ENCODE measurements at regions not wholly inside any gene's neighbourhood (a gene's known extent, or its start where the extent isn't known, plus 50 kb on each side); places are given as distances from the start of the nearest gene placed in this dataset.

- no peak for DNase-seq
These were observed 128.2 kb upstream of the SEMA6A start for GRCh38 chr5:116702776-116703175.

GRCh38 chr5:116699332-116699731, 124.7 kb upstream of the SEMA6A start:
- DNase-seq, result no peak

DNA sequence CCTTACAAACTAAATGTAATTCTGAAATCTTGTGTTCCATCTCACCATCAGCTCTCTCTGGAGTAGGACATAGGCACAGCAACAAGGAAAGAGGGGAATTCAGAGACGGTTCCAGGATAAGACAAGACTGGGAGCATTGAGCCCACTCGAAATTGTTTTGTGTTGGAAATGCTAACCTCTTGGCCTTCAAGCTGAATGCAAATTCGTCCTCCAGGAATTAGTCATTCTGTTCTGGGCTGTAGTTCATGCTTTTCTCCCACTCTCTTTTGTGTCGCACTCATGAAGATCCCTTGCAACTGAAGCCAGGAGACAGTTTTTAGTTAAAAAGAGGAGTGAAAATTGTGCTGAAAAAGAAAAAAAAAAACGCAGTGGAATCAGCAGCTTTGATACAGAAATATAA, 121.7 kb upstream of the SEMA6A start:
- no peak for DNase-seq

DNA sequence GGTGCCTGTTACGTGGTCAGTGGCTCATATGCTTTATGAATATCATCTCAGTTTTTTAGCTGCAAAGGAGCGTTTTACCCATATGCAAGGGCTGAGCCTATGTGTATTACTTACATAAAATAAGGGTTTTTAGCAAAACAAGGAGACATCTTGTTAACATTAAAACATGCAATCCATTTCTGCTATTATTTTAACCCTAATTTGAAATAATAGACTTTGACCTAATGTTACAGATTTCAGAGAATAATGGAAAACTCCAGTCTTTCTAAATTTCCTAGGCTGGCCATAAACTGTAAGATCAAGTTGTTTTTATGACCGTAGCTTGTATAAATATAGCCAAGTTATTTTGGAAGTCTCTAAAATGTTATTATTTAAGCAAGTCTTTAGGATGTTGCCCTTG, 121.1 kb upstream of the SEMA6A start:
- DNase-seq, result no peak

GRCh38 chr5:116686438-116686837, 111.8 kb upstream of the SEMA6A start:
- DNase-seq, result no peak

GRCh38 chr5:116685931-116686330, 111.3 kb upstream of the SEMA6A start:
- DNase-seq, result no peak

DNA sequence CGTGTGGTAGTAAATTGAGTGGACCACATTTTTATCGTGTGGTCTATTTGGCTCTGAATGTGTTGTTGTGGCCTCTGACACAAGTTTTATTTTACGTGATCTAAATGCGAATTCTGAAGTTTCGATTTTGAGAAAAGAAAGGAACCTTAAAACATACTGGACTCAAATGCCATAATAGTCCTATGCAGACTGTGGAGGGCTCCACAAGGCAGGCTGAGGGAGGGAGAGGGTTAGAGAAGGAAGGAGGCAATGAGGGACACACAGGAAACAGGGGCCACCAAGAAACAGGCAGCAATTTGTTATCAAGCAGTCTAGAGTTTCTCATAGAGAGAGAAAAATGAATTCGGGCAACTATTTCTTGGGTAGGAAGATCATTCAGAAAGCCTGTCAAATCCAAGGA, 110.4 kb upstream of the SEMA6A start:
- no peak for DNase-seq

GRCh38 chr5:116681334-116682013, 106.9 kb upstream of the SEMA6A start:
- no peak for DNase-seq

GRCh38 chr5:116675626-116675910, 100.9 kb upstream of the SEMA6A start:
- DNase-seq, result no peak

DNA sequence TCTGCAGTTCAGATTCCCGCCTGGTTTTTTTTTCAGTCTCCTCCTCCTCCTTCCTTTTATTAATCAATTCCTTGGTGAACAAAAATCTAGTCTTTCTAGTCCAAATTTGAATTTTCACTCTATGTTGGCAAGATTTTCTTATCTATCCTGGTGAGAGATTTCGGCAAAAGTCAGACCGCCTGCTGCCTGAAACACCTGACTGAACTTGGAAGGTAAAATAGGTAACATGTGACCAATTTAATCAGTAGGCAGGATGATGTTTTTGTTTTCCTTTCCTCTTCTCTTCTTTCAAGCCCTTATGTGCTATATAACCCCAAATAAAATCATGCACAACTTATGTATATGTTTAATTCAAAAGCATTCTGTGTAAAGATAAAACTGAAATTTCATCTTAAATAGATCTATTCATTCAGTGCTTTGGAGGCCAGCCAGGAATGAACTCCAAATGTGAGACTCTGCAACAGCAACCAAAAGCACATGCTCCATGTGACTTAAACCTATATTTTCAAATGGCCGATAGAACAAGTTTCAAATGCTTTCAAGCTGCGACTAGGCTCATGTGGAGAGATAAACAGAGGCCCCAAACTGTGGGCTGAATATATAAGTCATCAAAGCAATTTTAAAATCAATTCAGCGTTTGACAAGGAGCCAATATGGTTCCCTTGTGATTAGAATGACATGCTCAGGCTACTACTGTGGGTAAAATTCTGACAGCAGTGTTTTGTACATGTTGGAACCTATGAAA, 100.4 kb upstream of the SEMA6A start:
- DNase-seq, result no peak

DNA sequence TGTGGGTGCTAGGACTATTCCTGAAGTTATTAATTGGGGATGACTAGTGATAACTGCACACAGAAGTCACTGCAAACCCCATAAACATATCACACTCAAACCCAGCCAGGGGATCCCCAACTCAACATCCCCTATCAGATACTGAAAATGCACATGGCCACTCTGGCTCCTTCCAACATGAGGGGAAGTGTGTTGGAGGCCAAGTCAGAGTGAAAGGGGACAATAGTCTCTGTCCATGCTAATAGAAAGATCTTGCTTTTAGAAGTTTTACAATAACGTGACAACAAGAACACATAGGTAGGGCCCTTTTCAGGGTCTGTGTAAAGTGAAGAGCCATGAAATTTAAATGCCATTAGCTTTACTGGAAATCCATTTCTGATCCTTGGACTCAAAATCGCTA, 98.8 kb upstream of the SEMA6A start:
- no peak for DNase-seq

DNA sequence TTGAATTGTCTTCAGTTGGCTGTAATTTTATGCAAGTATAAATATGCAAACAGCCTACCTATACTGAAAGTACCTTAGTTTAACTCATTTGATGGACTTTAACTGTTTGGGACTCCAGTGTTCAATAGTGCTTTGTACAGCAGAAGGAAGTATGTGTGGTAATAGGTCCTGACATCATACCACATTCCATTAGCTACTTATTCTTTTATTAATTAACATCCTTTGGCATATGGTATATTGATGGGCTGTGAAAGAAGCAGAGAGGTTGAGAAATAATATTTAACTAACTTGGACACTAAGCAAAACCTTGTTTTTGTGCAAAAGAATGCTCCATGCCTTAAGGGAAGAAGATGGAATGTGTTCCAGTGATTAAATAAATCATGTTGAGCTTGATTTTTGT, 97.6 kb upstream of the SEMA6A start:
- DNase-seq, result no peak

- DNase-seq, result no peak
These were observed 96.7 kb upstream of the SEMA6A start for GRCh38 chr5:116671211-116671736.

DNA sequence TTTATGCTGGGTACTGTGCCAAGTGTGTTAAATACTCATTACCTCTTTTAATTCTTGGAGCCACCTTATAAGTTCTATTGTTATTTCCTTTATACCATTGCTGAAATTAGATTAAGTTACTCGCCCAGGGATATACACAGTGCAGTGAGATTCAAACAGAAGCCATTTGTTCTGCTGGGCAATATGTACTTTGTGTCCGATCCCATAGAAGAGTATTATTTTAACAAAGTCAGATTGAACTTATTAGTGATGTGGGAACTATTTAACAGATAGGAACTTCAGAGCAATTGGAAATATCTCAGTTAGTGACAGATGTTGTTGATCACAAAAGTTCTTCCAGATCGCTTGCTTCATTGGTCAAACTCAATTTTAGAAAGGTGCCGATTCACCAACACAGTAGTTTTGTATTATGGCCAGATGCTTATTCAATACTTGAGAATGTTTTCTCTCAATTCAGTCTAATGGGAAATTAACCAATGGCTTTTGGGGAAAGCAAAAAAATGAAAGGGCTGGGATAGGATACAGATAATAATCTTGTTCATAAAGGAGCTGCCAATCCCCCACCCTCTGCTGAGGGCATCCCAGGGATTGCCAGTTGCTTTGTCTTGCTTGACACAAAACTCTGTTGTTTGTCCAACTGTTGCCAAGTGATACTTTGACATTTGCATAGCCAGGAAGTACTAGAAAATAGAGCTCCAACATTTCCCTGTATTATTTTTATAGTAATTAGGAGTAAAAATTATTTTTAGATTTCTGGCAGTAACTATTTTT, 94.8 kb upstream of the SEMA6A start:
- DNase-seq, result peak; percentile 13

GRCh38 chr5:116668390-116668789, 93.8 kb upstream of the SEMA6A start:
- DNase-seq, result no peak

DNA sequence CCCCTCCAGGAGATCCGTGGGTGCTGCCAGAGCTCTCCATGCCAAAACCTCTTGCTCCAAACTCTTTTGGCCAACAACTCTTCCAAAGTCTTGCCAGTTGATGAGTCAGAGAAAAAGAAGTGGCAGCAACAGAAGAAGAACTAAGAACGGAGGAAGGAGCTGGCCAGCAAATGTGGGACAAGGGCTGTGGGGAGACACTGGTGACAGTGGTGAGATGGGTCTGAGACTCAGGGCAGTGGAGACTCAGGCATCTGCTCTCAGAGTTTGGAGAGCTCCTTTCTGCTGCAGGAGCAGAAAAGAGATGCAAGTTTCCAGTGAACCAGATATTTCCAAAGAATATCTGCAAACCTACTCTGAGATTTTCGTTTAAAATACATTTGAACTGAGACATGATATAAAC, 92.3 kb upstream of the SEMA6A start:
- no peak for DNase-seq

GRCh38 chr5:116664988-116665387, 90.4 kb upstream of the SEMA6A start:
- no peak for DNase-seq

DNA sequence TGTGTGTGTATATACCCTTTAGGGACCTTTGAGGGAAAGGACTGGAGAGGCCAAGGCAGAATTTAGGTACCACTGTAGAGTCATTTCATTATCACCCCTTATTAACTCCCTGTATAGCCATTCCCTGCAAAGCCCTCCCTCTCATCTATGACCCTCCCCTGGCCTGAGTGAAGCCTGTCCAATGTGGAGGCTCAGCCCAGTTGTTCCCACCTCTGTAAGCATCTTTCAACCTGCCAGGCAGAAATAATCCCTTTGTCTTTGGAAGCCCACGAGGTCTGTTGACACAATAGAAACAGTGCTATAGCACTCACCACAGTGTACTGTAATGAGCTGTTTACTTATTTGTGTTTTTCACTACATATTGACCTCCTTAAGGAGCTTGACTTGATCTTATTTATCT, 88.5 kb upstream of the SEMA6A start:
- DNase-seq, result no peak

DNA sequence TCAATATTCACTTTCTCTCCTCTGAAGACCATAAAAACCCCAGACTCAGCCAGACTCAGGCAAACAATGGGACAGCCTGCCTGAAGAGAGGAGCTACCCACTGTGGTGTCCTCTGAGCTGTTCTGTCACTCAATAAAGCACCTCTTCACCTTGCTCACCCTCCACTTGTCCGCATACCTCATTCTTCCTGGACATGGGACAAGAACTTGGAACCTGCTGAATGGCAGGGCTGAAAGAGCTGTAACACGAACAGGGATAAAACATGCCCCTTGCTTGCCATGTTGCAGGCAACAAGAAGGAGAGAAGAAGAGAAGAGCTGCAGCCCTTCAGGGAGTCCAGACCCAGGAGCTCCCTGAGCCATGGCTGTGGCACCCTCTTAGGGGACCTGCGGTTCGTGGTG, 86.8 kb upstream of the SEMA6A start:
- DNase-seq, result no peak

DNA sequence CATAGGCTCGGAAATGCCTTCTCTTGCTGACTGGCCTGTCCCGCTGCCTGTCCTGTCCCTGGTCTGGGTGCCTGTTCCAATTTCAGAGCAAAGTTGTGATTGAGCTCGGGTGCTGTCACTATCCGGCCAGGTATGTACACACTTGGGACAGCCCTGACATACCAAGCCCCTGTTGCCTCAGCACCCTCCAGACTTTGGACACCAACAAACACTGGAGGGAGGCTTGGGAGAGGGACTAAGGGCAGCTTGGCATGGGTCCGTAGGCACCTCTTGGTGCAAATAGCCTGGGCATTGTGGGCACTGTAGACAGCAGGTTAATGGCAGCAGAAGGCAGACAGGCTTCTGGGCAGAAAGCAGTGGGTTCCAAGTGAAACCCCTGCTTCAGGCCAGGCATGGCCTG, 86.3 kb upstream of the SEMA6A start:
- DNase-seq, result no peak

GRCh38 chr5:116658830-116659229, 84.2 kb upstream of the SEMA6A start:
- DNase-seq, result no peak

DNA sequence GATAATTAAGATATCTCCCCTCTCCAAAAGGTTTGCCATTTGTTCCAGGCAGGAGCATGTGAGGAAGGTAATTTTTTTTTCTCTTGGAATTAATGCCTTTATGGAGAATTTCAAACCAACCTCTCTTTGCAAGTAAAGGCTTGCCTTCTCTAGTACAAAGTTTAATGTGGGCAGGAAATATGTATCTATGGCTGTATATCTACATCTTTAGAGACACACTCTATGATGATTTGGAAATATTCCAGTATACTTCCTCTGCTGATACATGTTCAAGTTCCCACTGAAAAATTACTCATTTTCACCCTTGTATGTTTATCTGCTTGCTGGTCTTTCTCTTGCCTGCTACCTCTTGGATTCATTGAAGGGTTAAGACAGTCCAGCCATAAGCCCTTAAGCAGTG, 83.5 kb upstream of the SEMA6A start:
- no peak for DNase-seq

DNA sequence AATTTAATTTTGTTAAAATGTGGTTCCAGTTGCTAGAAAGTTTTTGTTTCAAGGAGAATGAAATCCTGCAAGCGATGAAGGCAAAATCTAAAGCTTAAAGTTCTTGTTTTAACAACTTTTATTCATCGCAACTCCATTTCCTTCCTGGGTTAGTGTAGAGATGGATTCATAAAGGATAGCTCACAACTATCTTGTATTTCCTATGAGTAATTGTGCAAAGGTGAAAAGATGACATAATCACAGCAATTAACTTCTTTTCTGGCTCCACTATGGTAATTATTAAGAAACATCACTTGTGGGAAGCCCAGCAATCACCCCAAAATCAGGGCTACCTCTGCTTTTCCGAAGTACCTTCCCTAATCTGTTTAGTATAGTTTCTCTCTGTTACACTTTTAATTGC, 80.8 kb upstream of the SEMA6A start:
- DNase-seq, result no peak

- no peak for DNase-seq
These were observed 80.3 kb upstream of the SEMA6A start for GRCh38 chr5:116654925-116655324.
